H9 (cell line): ENCODE measurements at regions not wholly inside any gene's neighbourhood (a gene's known extent, or its start where the extent isn't known, plus 50 kb on each side); places are given as distances from the start of the nearest gene placed in this dataset.

Source experiments
- DNase-seq: peaks from one replicate; pipeline ENCODE4 v3.0.0-alpha.2; 2017
- H2AFZ ChIP-seq: one replicate; pipeline ENCODE4 v1.6.1; 2013; ENCODE audit warnings: mild to moderate bottlenecking, low read length, control low read depth, moderate library complexity
- H2AK5ac ChIP-seq: 2 replicates; pipeline ENCODE4 v1.6.1; 2013; ENCODE audit warnings: low read length, control low read depth, mixed read lengths; ENCODE audit not compliant: insufficient read length
- H2BK120ac ChIP-seq: one replicate; pipeline ENCODE4 v1.6.1; 2013; ENCODE audit warnings: low read depth, mild to moderate bottlenecking, low read length, control low read depth, inconsistent platforms; ENCODE audit not compliant: poor library complexity, severe bottlenecking
- H2BK12ac ChIP-seq: 2 replicates; pipeline ENCODE4 v1.6.1; 2013; ENCODE audit warnings: low read length, control low read depth, mixed read lengths, low read depth; ENCODE audit not compliant: insufficient read length
- H2BK15ac ChIP-seq: 2 replicates; pipeline ENCODE4 v1.6.1; 2013; ENCODE audit warnings: low read depth, low read length, control low read depth
- H2BK20ac ChIP-seq: one replicate; pipeline ENCODE4 v1.6.1; 2013; ENCODE audit warnings: low read depth, mild to moderate bottlenecking, low read length, control low read depth, inconsistent platforms; ENCODE audit not compliant: poor library complexity, severe bottlenecking
- H2BK5ac ChIP-seq: 2 replicates; pipeline ENCODE4 v1.6.1; 2013; ENCODE audit warnings: low read length, control low read depth, mixed read lengths; ENCODE audit not compliant: insufficient read length
- H3K14ac ChIP-seq: 2 replicates; pipeline ENCODE4 v1.6.1; 2013; ENCODE audit warnings: low read length, control low read depth; ENCODE audit not compliant: insufficient read depth
- H3K18ac ChIP-seq: 2 replicates; pipeline ENCODE4 v1.6.1; 2013; ENCODE audit warnings: low read depth, mild to moderate bottlenecking, mixed read lengths, low read length, control low read depth; ENCODE audit not compliant: insufficient read length
- H3K23ac ChIP-seq: 2 replicates; pipeline ENCODE4 v1.6.1; 2013; ENCODE audit warnings: low read length, control low read depth, mixed read lengths, low read depth; ENCODE audit not compliant: insufficient read length
- H3K23me2 ChIP-seq: 2 replicates; pipeline ENCODE4 v1.6.1; 2013; ENCODE audit warnings: low read depth, mild to moderate bottlenecking, mixed read lengths, low read length, control low read depth; ENCODE audit not compliant: insufficient read length, poor library complexity, severe bottlenecking
- H3K27ac ChIP-seq: 2 replicates; pipeline ENCODE4 v1.5.1; 2013; ENCODE audit warnings: low read length, control low read depth, mixed read lengths, low read depth; ENCODE audit not compliant: insufficient read length
- H3K27me3 ChIP-seq: 2 replicates; pipeline ENCODE4 v1.6.1; 2013; ENCODE audit warnings: low read length, control low read depth, inconsistent platforms; ENCODE audit not compliant: insufficient read depth
- H3K4ac ChIP-seq: 2 replicates; pipeline ENCODE4 v1.6.1; 2013; ENCODE audit warnings: low read depth, mild to moderate bottlenecking, control low read depth, inconsistent platforms, low read length, moderate library complexity
- H3K4me1 ChIP-seq: 2 replicates; pipeline ENCODE4 v1.6.1; 2013; ENCODE audit warnings: low read length, control low read depth, inconsistent platforms; ENCODE audit not compliant: insufficient read depth
- H3K4me2 ChIP-seq: 2 replicates; pipeline ENCODE4 v1.6.1; 2013; ENCODE audit warnings: low read length, control low read depth, mixed read lengths; ENCODE audit not compliant: insufficient read length, insufficient read depth
- H3K56ac ChIP-seq: 2 replicates; pipeline ENCODE4 v1.6.1; 2013; ENCODE audit warnings: low read depth, mild to moderate bottlenecking, mixed read lengths, low read length, control low read depth; ENCODE audit not compliant: insufficient read length
- H3K79me1 ChIP-seq: 2 replicates; pipeline ENCODE4 v1.6.1; 2013; ENCODE audit warnings: low read depth, mild to moderate bottlenecking, moderate library complexity, low read length, control low read depth, inconsistent platforms; ENCODE audit not compliant: insufficient read depth, poor library complexity, severe bottlenecking
- H3K79me2 ChIP-seq: 2 replicates; pipeline ENCODE4 v1.6.1; 2013; ENCODE audit warnings: low read length, control low read depth, inconsistent platforms; ENCODE audit not compliant: insufficient read depth
- H3K9ac ChIP-seq: 2 replicates; pipeline ENCODE4 v1.6.1; 2013; ENCODE audit warnings: low read length, control low read depth, mixed read lengths; ENCODE audit not compliant: insufficient read length; ENCODE audit errors: extremely low read depth
- H3K9me3 ChIP-seq: one replicate; pipeline ENCODE4 v1.6.1; 2013; ENCODE audit warnings: low read depth, low read length, inconsistent platforms; ENCODE audit not compliant: control insufficient read depth
- H3T11ph ChIP-seq: one replicate; pipeline ENCODE4 v1.6.1; 2013; ENCODE audit warnings: mild to moderate bottlenecking, low read length, control low read depth, inconsistent platforms
- H4K20me1 ChIP-seq: one replicate; pipeline ENCODE4 v1.6.1; 2013; ENCODE audit not compliant: control insufficient read depth, insufficient read length, insufficient read depth
- H4K5ac ChIP-seq: 2 replicates; pipeline ENCODE4 v1.6.1; 2013; ENCODE audit warnings: low read depth, mild to moderate bottlenecking, mixed read lengths, low read length, control low read depth; ENCODE audit not compliant: insufficient read length
- H4K8ac ChIP-seq: replicated peaks from 2 replicates; pipeline ENCODE4 v1.6.1; 2013; ENCODE audit warnings: low read length, control low read depth, mixed read lengths, low read depth; ENCODE audit not compliant: insufficient read length
- H4K91ac ChIP-seq: 2 replicates; pipeline ENCODE4 v1.6.1; 2013; ENCODE audit warnings: low read depth, mild to moderate bottlenecking, moderate library complexity, mixed read lengths, low read length, control low read depth; ENCODE audit not compliant: insufficient read length
- H3K27ac Mint-ChIP-seq, 3 experiments: 2 replicates in 2 of 3; 3 replicates in 1 of 3; pipeline ENCODE4 v1.8.0; 2020 to 2021; ENCODE audit warnings: mixed read lengths in 3 of 3, mild to moderate bottlenecking in 1 of 3, moderate library complexity in 1 of 3
- H3K27me3 Mint-ChIP-seq: 2 replicates; pipeline ENCODE4 v1.8.0; 2021; ENCODE audit warnings: low read depth, mild to moderate bottlenecking, moderate library complexity, mixed read lengths
- H3K36me3 Mint-ChIP-seq, 3 experiments: 2 replicates in 2 of 3; 3 replicates in 1 of 3; pipeline ENCODE4 v1.8.0; 2020 to 2021; ENCODE audit warnings: low read depth in 3 of 3, mixed read lengths in 3 of 3; ENCODE audit not compliant: insufficient read depth in 1 of 3
- H3K4me1 Mint-ChIP-seq, 2 experiments: 2 replicates each; pipeline ENCODE4 v1.8.0; 2020; ENCODE audit warnings: mixed read lengths in 2 of 2
- H3K4me3 Mint-ChIP-seq, 2 experiments: 2 replicates in 1 of 2; 3 replicates in 1 of 2; pipeline ENCODE4 v1.8.0; 2020 to 2021; ENCODE audit warnings: mild to moderate bottlenecking in 2 of 2, mixed read lengths in 2 of 2, moderate library complexity in 1 of 2
- H3K9me3 Mint-ChIP-seq, 2 experiments: 2 replicates in 1 of 2; 3 replicates in 1 of 2; pipeline ENCODE4 v1.8.0; 2020; ENCODE audit warnings: mild to moderate bottlenecking in 2 of 2, mixed read lengths in 2 of 2, moderate library complexity in 1 of 2
- WGBS: extraction: QIAGEN DNeasy Blood & Tissue Kit; methylation state at CpG from one replicate; pipeline ENCODE4 v1.1.7; 2013; ENCODE audit warnings: missing lambda C conversion rate, low lambda C conversion rate, mixed read lengths; ENCODE audit not compliant: insufficient read length; ENCODE audit errors: extremely low coverage; 5-methylcytosine and 5-hydroxymethylcytosine counted together
- TF ChIP-seq, protein P1 (sequence below): fragments of 200-600 bp; sonication (generic); conservative IDR thresholded peaks from 3 replicates; pipeline ENCODE4 v1.8.0; 2021; ENCODE audit warnings: antibody characterized with exemption, mild to moderate bottlenecking

DNA sequence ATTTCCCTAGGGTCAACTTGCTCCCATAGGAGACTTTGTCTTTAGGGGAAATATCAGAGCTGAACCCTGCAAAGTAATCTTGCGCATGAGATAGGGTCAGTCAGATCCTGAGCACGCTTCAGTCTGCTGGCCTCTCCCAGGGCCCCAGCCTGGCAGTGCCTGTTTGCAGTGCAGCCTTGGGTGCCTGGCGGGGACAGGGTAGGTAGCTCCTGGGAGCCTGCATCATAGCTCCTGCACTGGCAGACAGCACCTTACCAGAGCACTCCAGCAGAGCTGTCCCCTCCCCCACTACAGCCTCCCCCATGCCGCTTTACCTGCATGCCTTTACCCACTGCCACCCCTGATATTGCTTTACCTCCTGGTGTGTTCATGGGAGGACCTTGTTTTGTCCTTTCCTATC, 237.3 kb downstream of the CCDC59 start:
- no peak for DNase-seq
- Histone ChIP-seq H4K91ac (no peak overlapping the region), H3K4me2 (no peak overlapping the region), H3K23me2 (no peaks in the 10 kb centered on the region), H2BK5ac (no peak overlapping the region), H3K79me1 (no peaks in the 10 kb centered on the region), H3K27ac (no peak overlapping the region), H4K5ac (no peak overlapping the region), H2AK5ac (no peak overlapping the region), H2BK20ac (no peak overlapping the region), H3K56ac (no peak overlapping the region), H2AFZ (no peak overlapping the region), H2BK12ac (no peak overlapping the region), H2BK120ac (no peak overlapping the region), H2BK15ac (no peak overlapping the region), H3K23ac (no peak overlapping the region), H4K8ac (no peak overlapping the region), H3T11ph (no peak overlapping the region), H4K20me1 (no peaks in the 10 kb centered on the region), H3K18ac (no peak overlapping the region), H3K9ac (no peak overlapping the region), H3K27me3 (no peaks in the 10 kb centered on the region), H3K4me1 (no peaks in the 10 kb centered on the region), H3K14ac (no peak overlapping the region; the same call in 1 of the 2 replicates), H3K4ac (no peak overlapping the region), H3K9me3 (no peaks in the 10 kb centered on the region), H3K79me2 (no peaks in the 10 kb centered on the region)
- H3K36me3 Mint-ChIP-seq = no peaks in the 10 kb centered on the region
- H3K4me3 Mint-ChIP-seq = no peak overlapping the region
- WGBS = no CpG with 5 or more reads among the region's 4 CpGs
- no peaks in the 10 kb centered on the region for H3K27me3 Mint-ChIP-seq
- TF ChIP-seq, protein P1, sequence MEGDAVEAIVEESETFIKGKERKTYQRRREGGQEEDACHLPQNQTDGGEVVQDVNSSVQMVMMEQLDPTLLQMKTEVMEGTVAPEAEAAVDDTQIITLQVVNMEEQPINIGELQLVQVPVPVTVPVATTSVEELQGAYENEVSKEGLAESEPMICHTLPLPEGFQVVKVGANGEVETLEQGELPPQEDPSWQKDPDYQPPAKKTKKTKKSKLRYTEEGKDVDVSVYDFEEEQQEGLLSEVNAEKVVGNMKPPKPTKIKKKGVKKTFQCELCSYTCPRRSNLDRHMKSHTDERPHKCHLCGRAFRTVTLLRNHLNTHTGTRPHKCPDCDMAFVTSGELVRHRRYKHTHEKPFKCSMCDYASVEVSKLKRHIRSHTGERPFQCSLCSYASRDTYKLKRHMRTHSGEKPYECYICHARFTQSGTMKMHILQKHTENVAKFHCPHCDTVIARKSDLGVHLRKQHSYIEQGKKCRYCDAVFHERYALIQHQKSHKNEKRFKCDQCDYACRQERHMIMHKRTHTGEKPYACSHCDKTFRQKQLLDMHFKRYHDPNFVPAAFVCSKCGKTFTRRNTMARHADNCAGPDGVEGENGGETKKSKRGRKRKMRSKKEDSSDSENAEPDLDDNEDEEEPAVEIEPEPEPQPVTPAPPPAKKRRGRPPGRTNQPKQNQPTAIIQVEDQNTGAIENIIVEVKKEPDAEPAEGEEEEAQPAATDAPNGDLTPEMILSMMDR = no peak
- H3K27ac Mint-ChIP-seq = no peak overlapping the region
- no peaks in the 10 kb centered on the region for H3K4me1 Mint-ChIP-seq
- H3K9me3 Mint-ChIP-seq = no peaks in the 10 kb centered on the region
